NCI-H2196 (cell line): ENCODE measurements at regions not wholly inside any gene's neighbourhood (a gene's known extent, or its start where the extent isn't known, plus 50 kb on each side); places are given as distances from the start of the nearest gene placed in this dataset.

Experiments used
- DNase-seq: peaks from one replicate; lab custom pipeline; 2025; ENCODE audit not compliant: unreplicated experiment; lab: John Stamatoyannopoulos, UW

- DNase-seq: no peak
Measured at GRCh38 chr4:14883661-14884060, 118.6 kb upstream of the CPEB2 start.

- DNase-seq: no peak
Measured at GRCh38 chr4:14887842-14888433, 114.3 kb upstream of the CPEB2 start.

GRCh38 chr4:14888790-14889572, 113.3 kb upstream of the CPEB2 start:
- no peak for DNase-seq

GRCh38 chr4:14892563-14892962, 109.7 kb upstream of the CPEB2 start:
- DNase-seq: no peak

GRCh38 chr4:14893713-14894112, 108.6 kb upstream of the CPEB2 start:
- DNase-seq: no peak

- no peak for DNase-seq
Measured at GRCh38 chr4:14894392-14895292, 107.6 kb upstream of the CPEB2 start.

- DNase-seq: no peak
Measured at GRCh38 chr4:14896656-14897175, 105.6 kb upstream of the CPEB2 start.

GRCh38 chr4:14897217-14897616, 105.1 kb upstream of the CPEB2 start:
- DNase-seq: no peak

- no peak for DNase-seq
Measured at GRCh38 chr4:14898989-14899388, 103.3 kb upstream of the CPEB2 start.

- no peak for DNase-seq
Measured at GRCh38 chr4:14902342-14902741, 99.9 kb upstream of the CPEB2 start.

- DNase-seq: no peak
Measured at GRCh38 chr4:14903321-14903720, 99.0 kb upstream of the CPEB2 start.

- no peak for DNase-seq
Measured at GRCh38 chr4:14906805-14907204, 95.5 kb upstream of the CPEB2 start.

- DNase-seq: no peak
Measured at GRCh38 chr4:14908635-14909034, 93.6 kb upstream of the CPEB2 start.

- DNase-seq: no peak
Measured at GRCh38 chr4:14910411-14910810, 91.9 kb upstream of the CPEB2 start.

GRCh38 chr4:14912426-14912825, 89.9 kb upstream of the CPEB2 start:
- DNase-seq: no peak

- no peak for DNase-seq
Measured at GRCh38 chr4:14915018-14915417, 87.3 kb upstream of the CPEB2 start.

- no peak for DNase-seq
Measured at GRCh38 chr4:14916554-14917297, 85.6 kb upstream of the CPEB2 start.

GRCh38 chr4:14917298-14917633, 85.0 kb upstream of the CPEB2 start:
- no peak for DNase-seq

- no peak for DNase-seq
Measured at GRCh38 chr4:14918336-14918735, 83.9 kb upstream of the CPEB2 start.

- DNase-seq: no peak
Measured at GRCh38 chr4:14919785-14920184, 82.5 kb upstream of the CPEB2 start.

GRCh38 chr4:14920237-14920636, 82.0 kb upstream of the CPEB2 start:
- no peak for DNase-seq
